ENCODE measurements at regions not wholly inside any gene's neighbourhood (a gene's known extent, or its start where the extent isn't known, plus 50 kb on each side); places are given as distances from the start of the nearest gene placed in this dataset.

GRCh38 chr16:79971237-79971572 is 370.7 kb upstream of the MAF start:
- no peak for TF ChIP-seq CTCF (IDR thresholded peaks at IDR 0.05)
- no peak for TF ChIP-seq CREM (CRISPR knock-in tag; IDR thresholded peaks at IDR 0.05)
- no peak for TF ChIP-seq ZNF263 (CRISPR knock-in tag; IDR thresholded peaks at IDR 0.05; ENCODE audit: low read depth)
- no peak for TF ChIP-seq HMGXB4 (CRISPR knock-in tag; IDR thresholded peaks at IDR 0.05)
- TF ChIP-seq CBFB (CRISPR knock-in tag; IDR thresholded peaks at IDR 0.05; ENCODE audit: low read depth) = no peak
- no peak for TF ChIP-seq ARID4B (CRISPR knock-in tag; IDR thresholded peaks at IDR 0.05; ENCODE audit: borderline replicate concordance)
- no peak for TF ChIP-seq JUN (CRISPR knock-in tag; IDR thresholded peaks at IDR 0.05)
- no peak for TF ChIP-seq RORB (CRISPR knock-in tag; IDR thresholded peaks at IDR 0.05)
- TF ChIP-seq FOXP4 (CRISPR knock-in tag; IDR thresholded peaks at IDR 0.05) = no peak
- no peak for TF ChIP-seq JAZF1 (CRISPR knock-in tag; IDR thresholded peaks at IDR 0.05)
- TF ChIP-seq SP1 (CRISPR knock-in tag; conservative IDR thresholded peaks at IDR 0.05) = no peak
- no peak for TF ChIP-seq E2F4 (CRISPR knock-in tag; IDR thresholded peaks at IDR 0.05; ENCODE audit: borderline replicate concordance, low read depth)
- no peak for TF ChIP-seq MAX (CRISPR knock-in tag; IDR thresholded peaks at IDR 0.05)
- no peak for TF ChIP-seq NR2C2 (CRISPR knock-in tag; IDR thresholded peaks at IDR 0.05)

Measured in WTC11 (cell line).